Heart left ventricle (tissue), 16 donors: ENCODE measurements at regions not wholly inside any gene's neighbourhood (a gene's known extent, or its start where the extent isn't known, plus 50 kb on each side); places are given as distances from the start of the nearest gene placed in this dataset.
"Not testable (repeated sequence)": the region's sequence is repeated elsewhere in the genome, so short reads cannot be mapped to it uniquely, and the experiment has no call there.

ENCODE experiments used
- ATAC-seq, 4 donors: fragments of 200-7000 bp; cut with Tn5 transposase; one replicate each; pipeline ENCODE4 v1.9.1; 2020 to 2022; ENCODE audit warnings: moderate library complexity in 4 of 4, mild to moderate bottlenecking in 3 of 4, moderate number of reproducible peaks in 1 of 4
- DNase-seq, 5 donors: peaks; one replicate each; pipeline ENCODE4 v3.0.0-alpha.2; 2020
- H3K27ac ChIP-seq, 12 donors: fragments of 200-600 bp; sonication (generic) in 4 of 12; one replicate each; pipeline versions ENCODE4 v1.5.0 to v1.8.0; 2016 to 2022; ENCODE audit warnings: mild to moderate bottlenecking in 2 of 12
- H3K27me3 ChIP-seq, 9 donors: fragments of 200-600 bp; sonication (generic) in 2 of 9; one replicate each; pipeline versions ENCODE4 v1.5.1 to v1.8.0; 2016 to 2022; ENCODE audit warnings: mild to moderate bottlenecking in 3 of 9
- H3K36me3 ChIP-seq, 9 donors: fragments of 200-600 bp; sonication (generic) in 2 of 9; one replicate each; pipeline versions ENCODE4 v1.5.0 to v1.8.0; 2018 to 2022; ENCODE audit warnings: mild to moderate bottlenecking in 2 of 9
- H3K4me1 ChIP-seq, 12 donors: fragments of 200-600 bp; sonication (generic) in 4 of 12; one replicate each; pipeline versions ENCODE4 v1.5.0 to v1.8.0; 2016 to 2022; ENCODE audit warnings: mild to moderate bottlenecking in 3 of 12
- H3K4me3 ChIP-seq, 12 donors: fragments of 200-600 bp; sonication (generic) in 4 of 12; one replicate each; pipeline versions ENCODE4 v1.5.0 to v1.8.0; 2017 to 2022; ENCODE audit warnings: mild to moderate bottlenecking in 9 of 12, moderate library complexity in 4 of 12
- H3K9me3 ChIP-seq, 12 donors: fragments of 200-600 bp; sonication (generic) in 4 of 12; one replicate each; pipeline versions ENCODE4 v1.5.0 to v1.8.0; 2016 to 2022; ENCODE audit warnings: mild to moderate bottlenecking in 1 of 12
- POLR2A ChIP-seq, 2 donors: fragments of 450-650 bp; IDR thresholded peaks; one replicate each; pipeline ENCODE4 v1.6.1; 2017; ENCODE audit warnings: antibody characterized with exemption in 2 of 2, mild to moderate bottlenecking in 2 of 2, moderate library complexity in 2 of 2
- WGBS, 4 donors: extraction: QIAGEN DNeasy Blood & Tissue Kit in 2 of 4; methylation state at CpG; one replicate each; pipeline versions ENCODE4 v1.1.5 to v1.1.7; 2013 to 2018; 5-methylcytosine and 5-hydroxymethylcytosine counted together
- intact Hi-C, 10 donors: fragments of 100-400 bp; cut with DNase I; formaldehyde crosslinking; loops; one replicate each; pipeline versions ENCODE4 v1.11.1 to v1.14.2; 2022
- TF ChIP-seq, protein P1 (sequence below), 12 donors: fragments of 200-600 bp; sonication (generic) in 4 of 12; IDR thresholded peaks; one replicate each; pipeline versions ENCODE4 v1.5.0 to v1.8.0; 2018 to 2022; ENCODE audit warnings: antibody characterized with exemption in 12 of 12, mild to moderate bottlenecking in 5 of 12
- donor health status: ischemic (EF 13 %, LVEDD 7.1; RV severe dilation, severe dysfunction).
- donor health status: healthy with polysubstance abuse.
- donor health status: DM: no; HTN: yes; CAD: no.
- donor health status: DM: no; HTN: no; CAD: no.
- donor health status: ischemic (EF 25% LVEDD 6.9; RV normal size, moderate dysfunction).
- donor health status: ischemic (EF 25% LVEDD 5.7; RV mildly dilated, moderate dysfunction).
- donor health status: healthy.
- donor health status: DM: yes; HTN: yes; CAD: no.
- donor health status: ischemic (EF 35%, LVEDD 5.7; RV mildly dilated, moderate dysfunction).
- donor health status: nonischemic (EF 11% LVEDD 7.7; RV severe dilation, severe dysfunction).
- donor health status: DM: yes; HTN: yes; CAD: no.
- donor health status: PGD.
- donor health status: ischemic (EF 29% LVEDD 5.4; RV normal size, mild dysfunction).
- donor health status: nonischemic (EF 23%, LVEDD 6.1; RV moderate dilation, normal function).

DNA sequence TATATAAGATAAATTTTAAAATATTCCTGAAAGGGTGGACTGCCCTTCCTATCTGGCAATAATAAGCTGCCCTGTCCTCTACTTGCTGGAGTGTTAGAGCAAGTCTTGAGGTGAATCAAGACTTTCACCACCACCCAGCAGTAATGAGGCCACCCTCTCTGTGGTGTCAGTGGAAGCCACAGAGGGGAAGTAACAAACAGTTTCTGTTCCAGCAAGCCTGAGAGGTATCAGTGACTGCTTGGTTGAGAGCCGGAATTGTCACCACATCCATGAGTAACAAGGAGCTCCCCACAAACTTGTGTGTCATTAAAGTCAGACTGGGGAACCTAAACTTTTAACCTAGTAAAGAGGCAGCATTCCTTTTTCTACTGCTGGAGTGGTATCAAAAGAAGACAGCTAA is 532.7 kb upstream of the SPRY2 start:
- peak in 1 of 4 donors; percentile 38 for ATAC-seq

DNA sequence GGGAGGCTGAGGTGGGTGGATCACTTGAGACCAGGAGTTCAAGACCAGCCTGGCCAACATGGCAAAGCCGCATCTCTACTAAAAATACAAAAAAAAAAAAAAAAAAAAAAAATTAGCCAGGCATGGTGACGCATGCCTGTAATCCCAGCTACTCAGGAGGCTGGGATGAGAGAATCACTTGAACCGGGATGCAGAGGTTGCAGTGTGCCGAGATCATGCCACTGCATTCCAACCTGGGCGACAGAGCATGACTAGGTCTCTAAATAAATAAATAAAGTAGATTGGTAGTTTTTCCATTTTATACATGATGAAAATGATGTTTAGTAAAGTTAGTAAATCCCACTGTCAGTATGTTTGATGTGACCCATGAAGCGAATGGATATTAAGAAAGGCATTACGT is 531.0 kb upstream of the SPRY2 start:
- intact Hi-C loops, ATAC-seq, H3K36me3 ChIP-seq, DNase-seq, H3K4me3 ChIP-seq, H3K9me3 ChIP-seq, H3K4me1 ChIP-seq, H3K27me3 ChIP-seq, H3K27ac ChIP-seq: not testable (repeated sequence)
- WGBS, 4 donors, result 90 to 99% (median 96%) methylated on average over 7 of the region's 7 CpGs

More for the DNA sequence above, 532.7 kb upstream of the SPRY2 start:
- Histone ChIP-seq H3K9me3 (no peaks in the 10 kb centered on the region), H3K4me3 (no peak overlapping the region), H3K36me3 (no peaks in the 10 kb centered on the region), H3K27me3 (no peaks in the 10 kb centered on the region), H3K4me1 (no peaks in the 10 kb centered on the region), H3K27ac (no peak overlapping the region)
- no peak for TF ChIP-seq POLR2A (IDR thresholded peaks at IDR 0.05)
- TF ChIP-seq, protein P1, sequence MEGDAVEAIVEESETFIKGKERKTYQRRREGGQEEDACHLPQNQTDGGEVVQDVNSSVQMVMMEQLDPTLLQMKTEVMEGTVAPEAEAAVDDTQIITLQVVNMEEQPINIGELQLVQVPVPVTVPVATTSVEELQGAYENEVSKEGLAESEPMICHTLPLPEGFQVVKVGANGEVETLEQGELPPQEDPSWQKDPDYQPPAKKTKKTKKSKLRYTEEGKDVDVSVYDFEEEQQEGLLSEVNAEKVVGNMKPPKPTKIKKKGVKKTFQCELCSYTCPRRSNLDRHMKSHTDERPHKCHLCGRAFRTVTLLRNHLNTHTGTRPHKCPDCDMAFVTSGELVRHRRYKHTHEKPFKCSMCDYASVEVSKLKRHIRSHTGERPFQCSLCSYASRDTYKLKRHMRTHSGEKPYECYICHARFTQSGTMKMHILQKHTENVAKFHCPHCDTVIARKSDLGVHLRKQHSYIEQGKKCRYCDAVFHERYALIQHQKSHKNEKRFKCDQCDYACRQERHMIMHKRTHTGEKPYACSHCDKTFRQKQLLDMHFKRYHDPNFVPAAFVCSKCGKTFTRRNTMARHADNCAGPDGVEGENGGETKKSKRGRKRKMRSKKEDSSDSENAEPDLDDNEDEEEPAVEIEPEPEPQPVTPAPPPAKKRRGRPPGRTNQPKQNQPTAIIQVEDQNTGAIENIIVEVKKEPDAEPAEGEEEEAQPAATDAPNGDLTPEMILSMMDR (IDR thresholded peaks at IDR 0.05), result no peak
- WGBS, 4 donors, result 73 to 92% (median 91%) methylated on average over 1 of the region's 1 CpG
- intact Hi-C loops, result no loop called here
- DNase-seq, result no peak

DNA sequence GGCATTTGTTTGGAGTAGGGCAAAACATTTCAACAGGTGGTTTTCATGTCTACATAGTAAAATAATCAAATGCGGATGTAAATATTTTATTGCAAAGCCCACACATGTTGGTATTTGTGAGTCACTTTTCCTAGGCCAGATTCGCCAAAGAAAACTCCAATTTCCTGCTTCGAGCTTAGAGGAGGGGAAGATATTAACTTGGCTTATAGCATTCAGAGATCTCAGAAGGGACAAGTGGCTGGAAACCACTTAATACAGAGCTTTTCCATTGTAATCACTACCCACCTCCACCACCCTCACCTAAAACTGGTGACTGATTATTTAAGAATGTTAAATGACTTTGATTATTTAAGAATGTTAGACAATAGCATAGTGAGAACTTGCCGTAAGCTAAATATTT is 530.6 kb upstream of the SPRY2 start:
- intact Hi-C loops, result no loop called here
- no peaks in the 10 kb centered on the region for H3K27me3 ChIP-seq
- H3K4me3 ChIP-seq, result no peak overlapping the region
- DNase-seq, result no peak
- H3K9me3 ChIP-seq, result no peaks in the 10 kb centered on the region
- H3K27ac ChIP-seq, result no peak overlapping the region
- no peaks in the 10 kb centered on the region for H3K4me1 ChIP-seq
- TF ChIP-seq, protein P1 (IDR thresholded peaks at IDR 0.05), result no peak
- no peak for TF ChIP-seq POLR2A (IDR thresholded peaks at IDR 0.05)
- no peaks in the 10 kb centered on the region for H3K36me3 ChIP-seq
- 73 to 92% (median 91%) methylated on average over 4 of the region's 4 CpGs for WGBS, 4 donors
- no peak for ATAC-seq

DNA sequence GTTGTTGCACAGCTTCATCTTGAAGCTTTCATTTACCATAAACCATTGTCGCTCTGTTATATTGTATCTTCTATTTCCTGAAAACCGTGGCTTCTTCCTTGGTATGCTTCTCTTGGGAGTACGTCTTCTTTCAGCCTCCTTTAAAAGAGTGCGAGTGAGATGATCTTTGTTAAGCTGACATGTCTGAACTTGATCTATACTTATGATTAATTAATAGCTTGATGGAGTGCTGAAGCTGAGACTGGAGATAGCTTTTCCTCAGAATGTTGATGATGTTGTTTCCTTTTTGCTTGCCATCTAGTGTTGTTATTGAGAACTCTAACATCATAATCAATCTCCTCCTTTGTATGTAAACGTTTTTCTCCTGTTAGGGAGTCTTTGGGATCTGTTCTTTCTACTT is 529.3 kb upstream of the SPRY2 start:
- H3K4me3 ChIP-seq, result no peak overlapping the region
- H3K4me1 ChIP-seq, result no peaks in the 10 kb centered on the region
- 65 to 79% (median 74%) methylated on average over 5 of the region's 5 CpGs for WGBS, 4 donors
- intact Hi-C loops, result no loop called here
- TF ChIP-seq, protein P1 (IDR thresholded peaks at IDR 0.05), result no peak
- TF ChIP-seq POLR2A (IDR thresholded peaks at IDR 0.05), result no peak
- no peak overlapping the region for H3K27ac ChIP-seq
- H3K9me3 ChIP-seq, result no peaks in the 10 kb centered on the region
- H3K27me3 ChIP-seq, result no peaks in the 10 kb centered on the region
- ATAC-seq, result no peak
- no peaks in the 10 kb centered on the region for H3K36me3 ChIP-seq
- no peak for DNase-seq

DNA sequence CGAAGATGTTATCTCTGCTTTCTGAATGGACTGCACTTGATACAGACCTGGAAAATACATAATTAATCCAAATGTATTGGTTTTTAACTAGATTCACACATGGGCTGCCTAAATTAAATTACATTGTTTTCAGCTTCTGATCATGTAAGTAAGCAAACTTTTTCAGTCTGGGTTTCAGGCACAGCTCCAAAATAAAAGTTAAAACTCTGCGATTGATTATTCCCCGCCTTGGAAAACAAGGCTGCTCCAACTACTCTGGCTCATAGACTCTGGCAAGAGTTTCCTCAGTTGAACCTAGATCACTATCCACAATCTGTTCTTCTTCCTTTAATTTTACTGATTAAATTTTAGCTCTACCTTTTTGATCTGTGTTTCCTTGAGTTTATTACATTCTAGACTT is 526.0 kb upstream of the SPRY2 start:
- H3K4me1 ChIP-seq, result no peaks in the 10 kb centered on the region
- DNase-seq (no peak), ATAC-seq (no peak)
- no peaks in the 10 kb centered on the region for H3K36me3 ChIP-seq
- intact Hi-C loops, result no loop called here
- TF ChIP-seq, protein P1 (IDR thresholded peaks at IDR 0.05), result no peak
- no peak for TF ChIP-seq POLR2A (IDR thresholded peaks at IDR 0.05)
- H3K27ac ChIP-seq, result no peak overlapping the region
- H3K4me3 ChIP-seq, result no peak overlapping the region
- H3K27me3 ChIP-seq, result no peaks in the 10 kb centered on the region
- H3K9me3 ChIP-seq, result no peaks in the 10 kb centered on the region
- 63 to 91% (median 90%) methylated on average over 3 of the region's 3 CpGs for WGBS, 4 donors
